Spinal cord (tissue), 9 donors: ENCODE measurements at regions not wholly inside any gene's neighbourhood (a gene's known extent, or its start where the extent isn't known, plus 50 kb on each side); places are given as distances from the start of the nearest gene placed in this dataset.
"Not testable (repeated sequence)": the region's sequence is repeated elsewhere in the genome, so short reads cannot be mapped to it uniquely, and the experiment has no call there.

Experiments
- DNase-seq, 6 donors: peaks; one replicate each; pipeline versions ENCODE4 v3.0.0 to v3.0.0-alpha.2; 2013 to 2015; ENCODE audit warnings: low spot score in 6 of 6, low read depth in 4 of 6
- H3K27ac ChIP-seq: one replicate; pipeline ENCODE4 v1.5.1; 2013; ENCODE audit warnings: low read depth, low read length, control low read depth
- H3K27me3 ChIP-seq: one replicate; pipeline ENCODE4 v1.6.1; 2013; ENCODE audit warnings: low read length; ENCODE audit not compliant: control insufficient read depth, insufficient read depth
- H3K36me3 ChIP-seq: one replicate; pipeline ENCODE4 v1.6.1; 2013; ENCODE audit warnings: low read length; ENCODE audit not compliant: control insufficient read depth, insufficient read depth
- H3K4me1 ChIP-seq: one replicate; pipeline ENCODE4 v1.6.1; 2013; ENCODE audit warnings: low read length; ENCODE audit not compliant: control insufficient read depth, insufficient read depth
- H3K4me3 ChIP-seq: one replicate; pipeline ENCODE4 v1.5.1; 2013; ENCODE audit warnings: low read depth, low read length, control low read depth
- H3K9me3 ChIP-seq: one replicate; pipeline ENCODE4 v1.6.1; 2013; ENCODE audit warnings: low read length; ENCODE audit not compliant: control insufficient read depth, insufficient read depth
- WGBS: methylation state at CpG from one replicate; pipeline ENCODE4 v1.1.5; 2013; ENCODE audit warnings: missing lambda C conversion rate; ENCODE audit not compliant: insufficient coverage; 5-methylcytosine and 5-hydroxymethylcytosine counted together
- donor health status: healthy.

DNA sequence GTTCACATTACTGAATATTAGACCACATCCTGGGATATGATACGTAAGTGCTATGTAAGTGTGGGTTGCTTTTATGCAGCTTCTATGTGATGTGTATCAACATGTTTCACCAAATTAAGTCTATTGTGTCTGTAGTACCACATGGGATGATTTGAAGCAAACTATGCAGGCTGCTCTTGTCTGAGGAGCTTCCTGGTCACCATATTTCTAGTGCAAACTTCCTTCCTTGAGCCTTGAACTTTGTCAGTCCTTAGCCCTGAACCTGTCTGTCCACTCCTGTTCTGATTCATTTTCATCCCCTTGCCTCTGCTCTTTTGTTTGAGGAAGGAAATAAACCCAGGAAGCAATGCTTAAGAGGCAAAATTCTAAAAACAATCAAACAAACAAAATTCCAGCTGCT, 117.5 kb upstream of the VANGL1 start:
- no CpG with 5 or more reads among the region's 1 CpG for WGBS
- Histone ChIP-seq H3K9me3 (no peaks in the 10 kb centered on the region), H3K4me1 (no peaks in the 10 kb centered on the region), H3K4me3 (no peak overlapping the region), H3K27me3 (no peaks in the 10 kb centered on the region), H3K27ac (no peak overlapping the region), H3K36me3 (no peaks in the 10 kb centered on the region)
- no peak for DNase-seq

- H3K36me3 ChIP-seq, result no peaks in the 10 kb centered on the region
- H3K27ac ChIP-seq, result no peak overlapping the region
- DNase-seq, result no peak
- H3K9me3 ChIP-seq, result no peaks in the 10 kb centered on the region
- no peaks in the 10 kb centered on the region for H3K4me1 ChIP-seq
- H3K27me3 ChIP-seq, result no peaks in the 10 kb centered on the region
- no peak overlapping the region for H3K4me3 ChIP-seq
Observed at GRCh38 chr1:115522386-115522785, 119.4 kb upstream of the VANGL1 start.

DNA sequence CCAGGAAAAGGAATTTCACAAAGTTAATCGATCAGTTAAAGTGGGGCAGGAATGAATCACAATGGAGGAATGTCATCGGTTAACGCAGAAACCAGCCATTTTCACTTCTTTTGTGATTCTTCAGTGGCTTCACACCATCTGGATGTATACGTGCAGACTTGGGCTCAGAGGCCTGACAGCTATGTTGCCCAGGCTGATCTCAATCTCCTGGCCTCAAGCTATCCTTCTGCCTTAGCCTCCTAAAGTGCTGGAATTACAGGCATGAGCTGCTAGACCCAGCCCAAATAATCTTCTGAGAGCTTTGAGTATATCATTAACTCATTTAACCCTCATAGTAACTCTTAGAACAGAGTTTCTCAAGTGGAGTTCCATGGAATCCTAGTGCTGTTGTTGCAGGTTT, 126.5 kb upstream of the VANGL1 start:
- Histone ChIP-seq H3K4me3 (no peak overlapping the region), H3K4me1 (no peaks in the 10 kb centered on the region), H3K27ac (no peak overlapping the region), H3K9me3 (no peaks in the 10 kb centered on the region), H3K36me3 (no peaks in the 10 kb centered on the region), H3K27me3 (no peaks in the 10 kb centered on the region)
- 92% methylated on average over 4 of the region's 4 CpGs for WGBS
- no peak for DNase-seq

DNA sequence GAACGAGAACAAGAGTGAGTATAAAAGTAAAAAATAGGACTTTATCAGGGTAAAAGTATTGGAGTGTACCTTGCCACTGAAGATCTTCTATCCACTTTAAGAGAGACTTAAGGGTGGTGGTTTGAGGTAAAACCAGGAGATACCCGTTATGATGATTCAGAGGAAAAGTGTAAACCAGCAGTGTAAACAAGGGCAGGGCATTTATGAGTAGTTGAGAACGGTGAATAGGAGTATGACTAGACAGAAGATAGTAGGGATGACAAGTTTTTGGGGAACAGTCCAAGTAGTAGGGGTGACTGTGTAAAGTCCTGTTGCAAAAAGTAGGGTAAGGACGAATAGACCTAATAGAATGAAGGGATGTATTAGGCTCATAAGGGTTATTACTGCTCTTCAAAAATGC, 131.5 kb upstream of the VANGL1 start:
- 76% methylated on average over 4 of the region's 4 CpGs for WGBS
- not testable (repeated sequence) for H3K9me3 ChIP-seq, H3K4me1 ChIP-seq, DNase-seq, H3K36me3 ChIP-seq, H3K27ac ChIP-seq, H3K4me3 ChIP-seq, H3K27me3 ChIP-seq

DNA sequence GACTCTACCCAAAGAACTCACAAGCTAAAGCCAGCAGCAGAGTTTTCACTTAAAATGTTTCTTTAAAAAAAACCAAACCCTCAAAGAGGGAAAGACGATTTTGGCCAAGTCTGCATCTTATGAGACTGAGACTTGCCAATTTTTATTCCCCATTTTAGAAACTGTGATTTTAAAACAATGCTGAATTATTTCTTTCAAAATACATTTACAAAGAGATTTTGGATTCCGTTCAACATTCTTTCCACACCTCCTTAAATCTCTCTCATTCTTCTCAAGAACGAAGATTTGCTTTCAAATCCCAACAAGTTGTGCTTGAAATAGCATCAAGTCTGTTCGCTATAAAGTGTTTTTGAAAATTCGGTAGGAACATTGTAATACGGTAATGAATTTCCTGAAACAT, 133.9 kb upstream of the VANGL1 start:
- H3K4me1 ChIP-seq, result no peaks in the 10 kb centered on the region
- H3K27ac ChIP-seq, result no peak overlapping the region
- DNase-seq, result no peak
- H3K27me3 ChIP-seq, result no peaks in the 10 kb centered on the region
- peaks cover 2% of the 10 kb centered on the region for H3K9me3 ChIP-seq
- H3K36me3 ChIP-seq, result no peaks in the 10 kb centered on the region
- no peak overlapping the region for H3K4me3 ChIP-seq
- WGBS, result no CpG with 5 or more reads among the region's 6 CpGs

- no peak overlapping the region for H3K27ac ChIP-seq
- H3K27me3 ChIP-seq, result no peaks in the 10 kb centered on the region
- H3K4me1 ChIP-seq, result no peaks in the 10 kb centered on the region
- 71% methylated on average over 6 of the region's 10 CpGs for WGBS
- no peaks in the 10 kb centered on the region for H3K36me3 ChIP-seq
- DNase-seq, result peak in 2 of 6 donors; percentile 49 to 57
- no peak overlapping the region for H3K4me3 ChIP-seq
- H3K9me3 ChIP-seq, result peaks cover 2% of the 10 kb centered on the region
Observed at GRCh38 chr1:115506924-115507589, 134.7 kb upstream of the VANGL1 start.

- H3K4me3 ChIP-seq, result no peak overlapping the region
- no peaks in the 10 kb centered on the region for H3K27me3 ChIP-seq
- H3K36me3 ChIP-seq, result no peaks in the 10 kb centered on the region
- no peak for DNase-seq
- peaks cover 2% of the 10 kb centered on the region for H3K9me3 ChIP-seq
- no peaks in the 10 kb centered on the region for H3K4me1 ChIP-seq
- WGBS, result 65% methylated on average over 5 of the region's 8 CpGs
- H3K27ac ChIP-seq, result no peak overlapping the region
Observed at GRCh38 chr1:115506518-115506917, 135.3 kb upstream of the VANGL1 start.

- peak in 1 of 6 donors; percentile 16 for DNase-seq
- H3K4me1 ChIP-seq, result no peaks in the 10 kb centered on the region
- H3K4me3 ChIP-seq, result no peak overlapping the region
- H3K9me3 ChIP-seq, result peaks cover 2% of the 10 kb centered on the region
- no peaks in the 10 kb centered on the region for H3K27me3 ChIP-seq
- H3K27ac ChIP-seq, result no peak overlapping the region
- no peaks in the 10 kb centered on the region for H3K36me3 ChIP-seq
Observed at GRCh38 chr1:115505148-115505571, 136.6 kb upstream of the VANGL1 start.

- not testable (repeated sequence) for H3K27me3 ChIP-seq, DNase-seq, H3K27ac ChIP-seq, H3K4me3 ChIP-seq, H3K4me1 ChIP-seq, H3K9me3 ChIP-seq, H3K36me3 ChIP-seq
- WGBS, result no CpG with 5 or more reads among the region's 4 CpGs
Observed at GRCh38 chr1:115502183-115502582, 139.6 kb upstream of the VANGL1 start.

DNA sequence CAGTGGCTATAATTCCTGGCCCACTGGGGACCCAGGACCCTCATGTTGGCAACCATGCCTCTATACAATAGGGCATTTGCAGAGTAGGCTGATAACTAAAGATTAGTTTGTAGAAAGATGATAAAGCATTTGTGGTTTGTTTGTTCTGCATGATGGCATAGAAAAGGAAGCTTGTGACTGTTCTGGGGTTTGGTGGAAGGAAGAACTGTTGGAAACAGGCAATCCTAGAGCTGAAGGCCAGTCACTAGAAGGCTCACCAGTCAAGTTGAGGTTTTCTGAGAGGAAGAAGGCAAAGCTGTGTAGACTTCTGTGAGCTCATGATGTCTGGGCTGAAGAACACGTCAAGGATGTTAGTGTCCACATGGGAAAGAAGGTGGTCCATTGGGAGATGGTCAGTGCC, 140.3 kb upstream of the VANGL1 start:
- Histone ChIP-seq H3K4me1 (no peaks in the 10 kb centered on the region), H3K4me3 (no peak overlapping the region), H3K9me3 (peaks cover 2% of the 10 kb centered on the region), H3K36me3 (no peaks in the 10 kb centered on the region), H3K27ac (no peak overlapping the region), H3K27me3 (no peaks in the 10 kb centered on the region)
- DNase-seq, result no peak
- 78% methylated on average over 1 of the region's 1 CpG for WGBS
